MM.1S (cell line): ENCODE measurements at regions not wholly inside any gene's neighbourhood (a gene's known extent, or its start where the extent isn't known, plus 50 kb on each side); places are given as distances from the start of the nearest gene placed in this dataset.

Experiments used
- DNase-seq: peaks from one replicate; pipeline ENCODE4 v3.0.0-alpha.2; 2015
- H2AFZ ChIP-seq: fragments of 300-600 bp; sonication (generic); 2 replicates; pipeline ENCODE4 v1.6.0; 2016; ENCODE audit warnings: antibody characterized with exemption, low read length
- H3F3A ChIP-seq: fragments of 300-600 bp; sonication (generic); 2 replicates; pipeline ENCODE4 v1.6.1; 2016; ENCODE audit warnings: mild to moderate bottlenecking, antibody characterized with exemption, low read length, moderate library complexity, mixed read lengths; ENCODE audit not compliant: insufficient read depth
- H3K27ac ChIP-seq: fragments of 300-600 bp; sonication (generic); 2 replicates; pipeline ENCODE4 v1.5.1; 2016; ENCODE audit warnings: mild to moderate bottlenecking, low read length
- H3K27me3 ChIP-seq: fragments of 300-600 bp; sonication (generic); replicated peaks from 2 replicates; pipeline ENCODE4 v1.6.0; 2016; ENCODE audit warnings: low read length; ENCODE audit not compliant: insufficient read depth
- H3K36me3 ChIP-seq: fragments of 300-600 bp; sonication (generic); replicated peaks from 2 replicates; pipeline ENCODE4 v1.6.1; 2016; ENCODE audit warnings: mild to moderate bottlenecking, low read length, mixed read lengths; ENCODE audit not compliant: insufficient read depth
- H3K4me1 ChIP-seq: fragments of 300-600 bp; sonication (generic); 2 replicates; pipeline ENCODE4 v1.6.1; 2016; ENCODE audit warnings: low read length, mixed read lengths
- H3K4me2 ChIP-seq: fragments of 300-600 bp; sonication (generic); 2 replicates; pipeline ENCODE4 v1.6.0; 2016; ENCODE audit warnings: low read depth, low read length
- H3K4me3 ChIP-seq: fragments of 300-600 bp; sonication (generic); 2 replicates; pipeline ENCODE4 v1.5.1; 2016; ENCODE audit warnings: low read length, mixed read lengths
- H3K79me2 ChIP-seq: fragments of 300-600 bp; sonication (generic); 2 replicates; pipeline ENCODE4 v1.6.1; 2016; ENCODE audit warnings: mixed run types, low read length, mixed read lengths
- H3K9ac ChIP-seq: fragments of 300-600 bp; sonication (generic); 2 replicates; pipeline ENCODE4 v1.6.1; 2016; ENCODE audit warnings: low read length, mixed read lengths
- H3K9me2 ChIP-seq: fragments of 300-600 bp; sonication (generic); replicated peaks from 2 replicates; pipeline ENCODE4 v1.6.1; 2016; ENCODE audit warnings: mild to moderate bottlenecking, low read length, mixed read lengths; ENCODE audit not compliant: insufficient read depth
- H3K9me3 ChIP-seq: fragments of 300-600 bp; sonication (generic); replicated peaks from 2 replicates; pipeline ENCODE4 v1.6.1; 2016; ENCODE audit warnings: mild to moderate bottlenecking, low read length, mixed read lengths; ENCODE audit not compliant: insufficient read depth
- H4K20me1 ChIP-seq: fragments of 300-600 bp; sonication (generic); 2 replicates; pipeline ENCODE4 v1.6.1; 2016; ENCODE audit warnings: mild to moderate bottlenecking, low read length, moderate library complexity, mixed read lengths; ENCODE audit not compliant: insufficient read depth
- EZH2 ChIP-seq: fragments of 300-600 bp; sonication (generic); optimal IDR thresholded peaks from 2 replicates; pipeline ENCODE3; 2017; ENCODE audit warnings: low read depth, mild to moderate bottlenecking, antibody characterized with exemption, low read length, mixed read lengths
- EZH2phosphoT487 ChIP-seq: fragments of 300-600 bp; sonication (generic); IDR thresholded peaks from 2 replicates; pipeline ENCODE4 v1.6.1; 2018; ENCODE audit warnings: antibody characterized with exemption, low read length
- TF ChIP-seq, protein P1 (sequence below): fragments of 300-600 bp; sonication (generic); IDR thresholded peaks from 2 replicates; pipeline ENCODE4 v1.5.1; 2016; ENCODE audit warnings: antibody characterized with exemption, low read length, mixed read lengths

DNA sequence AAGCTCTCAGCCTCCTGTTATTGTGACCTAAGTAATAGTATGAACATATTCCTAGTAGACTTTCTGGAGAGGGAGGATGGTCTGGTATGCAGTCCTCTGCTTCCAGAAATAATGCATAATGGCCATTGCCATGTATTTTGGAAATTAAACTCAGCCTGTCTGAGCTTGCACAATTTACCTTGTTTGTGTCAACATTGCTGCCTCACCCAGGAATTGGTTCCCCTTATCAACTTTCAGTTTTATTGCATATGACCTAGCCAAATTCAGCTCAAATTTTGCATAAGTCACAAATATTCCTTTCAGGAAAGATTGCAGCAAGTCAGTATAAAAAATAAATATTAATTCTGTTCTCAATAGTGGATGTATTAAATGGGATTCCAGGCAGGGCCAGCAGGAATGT is 101.9 kb upstream of the SLC5A9 start:
- H3K36me3 ChIP-seq = no peaks in the 10 kb centered on the region
- H3K79me2 ChIP-seq = no peaks in the 10 kb centered on the region
- no peaks in the 10 kb centered on the region for H4K20me1 ChIP-seq
- no peak overlapping the region for H3K4me3 ChIP-seq
- no peaks in the 10 kb centered on the region for H3K9me2 ChIP-seq
- no peak overlapping the region for H3K9ac ChIP-seq
- H3K4me2 ChIP-seq = no peak overlapping the region
- no peak overlapping the region for H2AFZ ChIP-seq
- TF ChIP-seq, protein P1, sequence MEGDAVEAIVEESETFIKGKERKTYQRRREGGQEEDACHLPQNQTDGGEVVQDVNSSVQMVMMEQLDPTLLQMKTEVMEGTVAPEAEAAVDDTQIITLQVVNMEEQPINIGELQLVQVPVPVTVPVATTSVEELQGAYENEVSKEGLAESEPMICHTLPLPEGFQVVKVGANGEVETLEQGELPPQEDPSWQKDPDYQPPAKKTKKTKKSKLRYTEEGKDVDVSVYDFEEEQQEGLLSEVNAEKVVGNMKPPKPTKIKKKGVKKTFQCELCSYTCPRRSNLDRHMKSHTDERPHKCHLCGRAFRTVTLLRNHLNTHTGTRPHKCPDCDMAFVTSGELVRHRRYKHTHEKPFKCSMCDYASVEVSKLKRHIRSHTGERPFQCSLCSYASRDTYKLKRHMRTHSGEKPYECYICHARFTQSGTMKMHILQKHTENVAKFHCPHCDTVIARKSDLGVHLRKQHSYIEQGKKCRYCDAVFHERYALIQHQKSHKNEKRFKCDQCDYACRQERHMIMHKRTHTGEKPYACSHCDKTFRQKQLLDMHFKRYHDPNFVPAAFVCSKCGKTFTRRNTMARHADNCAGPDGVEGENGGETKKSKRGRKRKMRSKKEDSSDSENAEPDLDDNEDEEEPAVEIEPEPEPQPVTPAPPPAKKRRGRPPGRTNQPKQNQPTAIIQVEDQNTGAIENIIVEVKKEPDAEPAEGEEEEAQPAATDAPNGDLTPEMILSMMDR = no peak
- TF ChIP-seq EZH2 (no peak), EZH2phosphoT487 (no peak)
- no peaks in the 10 kb centered on the region for H3F3A ChIP-seq
- no peaks in the 10 kb centered on the region for H3K27me3 ChIP-seq
- DNase-seq = no peak
- no peak overlapping the region for H3K27ac ChIP-seq
- peaks cover 3% of the 10 kb centered on the region; the same call in 1 of the 2 replicates for H3K4me1 ChIP-seq
- no peaks in the 10 kb centered on the region for H3K9me3 ChIP-seq

DNA sequence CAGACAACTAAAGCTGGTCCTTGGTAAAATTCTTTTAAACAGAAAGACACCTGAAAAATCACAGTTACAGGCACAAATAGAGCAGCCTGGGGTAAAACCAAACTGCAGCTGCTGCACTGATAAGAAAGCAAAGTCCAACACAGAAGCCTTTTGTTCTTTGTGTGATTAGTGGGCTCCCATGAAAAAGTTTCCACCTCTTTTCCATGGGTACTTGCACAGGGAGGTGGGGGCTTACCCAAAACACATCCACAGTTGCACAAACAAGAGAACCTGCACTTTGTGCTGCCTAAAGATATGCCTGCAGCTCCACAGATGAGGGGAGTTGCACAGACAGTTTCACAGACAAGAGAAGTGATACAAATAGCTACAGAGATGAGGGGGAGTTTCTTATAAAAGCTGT is 106.7 kb upstream of the SLC5A9 start:
- Histone ChIP-seq H3K4me2 (no peak overlapping the region), H3K36me3 (no peaks in the 10 kb centered on the region), H3K4me1 (peaks cover 15% of the 10 kb centered on the region; the same call in 1 of the 2 replicates), H2AFZ (no peak overlapping the region), H3K4me3 (no peak overlapping the region), H3F3A (no peaks in the 10 kb centered on the region), H3K27me3 (no peaks in the 10 kb centered on the region), H3K9me2 (no peaks in the 10 kb centered on the region), H3K9ac (no peak overlapping the region), H3K79me2 (no peaks in the 10 kb centered on the region), H3K27ac (no peak overlapping the region), H3K9me3 (no peaks in the 10 kb centered on the region), H4K20me1 (no peaks in the 10 kb centered on the region)
- no peak for DNase-seq
- TF ChIP-seq, protein P1 = no peak
- no peak for TF ChIP-seq EZH2phosphoT487
- no peak for TF ChIP-seq EZH2

DNA sequence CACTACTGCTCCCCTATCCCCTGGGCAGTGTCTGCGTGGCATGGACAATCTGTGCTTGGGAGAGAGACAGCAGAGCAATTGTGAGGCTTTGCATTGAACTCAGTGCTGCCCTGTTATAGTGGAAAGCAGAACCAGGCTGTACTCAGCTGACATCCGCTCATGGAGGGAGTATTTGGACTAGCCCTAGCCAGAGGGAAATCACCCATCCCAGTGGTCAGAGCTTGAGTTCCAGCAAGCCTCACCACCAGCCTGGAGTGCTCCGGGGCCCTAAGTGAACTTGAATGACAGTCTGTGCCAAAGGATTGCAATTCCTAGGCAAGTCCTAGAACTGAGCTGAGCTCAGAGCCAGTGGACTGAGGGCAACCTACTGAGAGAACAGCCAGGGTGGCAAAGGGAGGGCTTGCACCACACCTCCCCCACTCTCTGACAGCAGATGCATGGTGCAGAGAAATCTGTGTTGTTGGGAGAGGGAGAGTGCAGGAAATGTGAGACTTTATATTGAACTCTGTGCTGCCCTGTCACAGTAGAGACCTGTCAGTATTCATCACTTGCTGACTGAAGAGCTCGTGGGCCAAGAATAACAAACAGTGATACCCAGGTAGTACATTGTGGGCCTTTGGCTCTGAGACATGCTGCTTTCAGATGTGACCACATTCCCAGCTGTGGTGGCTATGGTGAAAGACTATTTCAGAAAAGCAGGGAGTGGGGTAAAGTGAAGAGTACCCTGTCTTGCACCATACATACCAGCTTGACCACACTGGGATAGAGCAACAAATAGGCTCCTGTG is 107.7 kb upstream of the SLC5A9 start:
- Histone ChIP-seq H3K4me2 (no peak overlapping the region), H3K4me3 (no peak overlapping the region), H2AFZ (no peak overlapping the region), H3F3A (no peaks in the 10 kb centered on the region), H3K27ac (no peak overlapping the region), H3K27me3 (no peaks in the 10 kb centered on the region), H3K36me3 (no peaks in the 10 kb centered on the region), H3K79me2 (no peaks in the 10 kb centered on the region), H3K9me3 (no peaks in the 10 kb centered on the region), H3K9ac (no peak overlapping the region), H3K9me2 (no peaks in the 10 kb centered on the region), H4K20me1 (no peaks in the 10 kb centered on the region), H3K4me1 (peaks cover 15% of the 10 kb centered on the region; the same call in 1 of the 2 replicates)
- TF ChIP-seq, protein P1 = no peak
- TF ChIP-seq EZH2phosphoT487 (no peak), EZH2 (no peak)
- DNase-seq = peak; percentile 68
